ENCODE measurements at regions not wholly inside any gene's neighbourhood (a gene's known extent, or its start where the extent isn't known, plus 50 kb on each side); places are given as distances from the start of the nearest gene placed in this dataset.
A peak's percentile ranks its signal among the peaks of the same experiment; 100 is the strongest.
"Not testable (repeated sequence)": the region's sequence is repeated elsewhere in the genome, so short reads cannot be mapped to it uniquely, and the experiment has no call there.

- peaks cover 24% of the 10 kb centered on the region for H3K9me3 Mint-ChIP-seq
Observed at GRCh38 chr10:47158116-47159071, 141.6 kb upstream of the GDF10 start.

GRCh38 chr10:47159361-47160260 is 140.4 kb upstream of the GDF10 start:
- H3K36me3 Mint-ChIP-seq, result peaks cover 6% of the 10 kb centered on the region
- H3K4me3 Mint-ChIP-seq, result no peak overlapping the region
- H3K27me3 Mint-ChIP-seq, result no peaks in the 10 kb centered on the region
- no peak for DNase-seq
- H3K27ac Mint-ChIP-seq, result no peak overlapping the region
- H3K9me3 Mint-ChIP-seq, result peaks cover 18% of the 10 kb centered on the region
- peaks cover 7% of the 10 kb centered on the region for H3K4me1 Mint-ChIP-seq

More at GRCh38 chr10:47158116-47159071, 141.6 kb upstream of the GDF10 start:
- H3K36me3 Mint-ChIP-seq, result peaks cover 9% of the 10 kb centered on the region
- no peaks in the 10 kb centered on the region for H3K27me3 Mint-ChIP-seq
- peaks cover 5% of the 10 kb centered on the region for H3K4me1 Mint-ChIP-seq
- no peak overlapping the region for H3K27ac Mint-ChIP-seq
- no peak overlapping the region for H3K4me3 Mint-ChIP-seq
- DNase-seq, result no peak

DNA sequence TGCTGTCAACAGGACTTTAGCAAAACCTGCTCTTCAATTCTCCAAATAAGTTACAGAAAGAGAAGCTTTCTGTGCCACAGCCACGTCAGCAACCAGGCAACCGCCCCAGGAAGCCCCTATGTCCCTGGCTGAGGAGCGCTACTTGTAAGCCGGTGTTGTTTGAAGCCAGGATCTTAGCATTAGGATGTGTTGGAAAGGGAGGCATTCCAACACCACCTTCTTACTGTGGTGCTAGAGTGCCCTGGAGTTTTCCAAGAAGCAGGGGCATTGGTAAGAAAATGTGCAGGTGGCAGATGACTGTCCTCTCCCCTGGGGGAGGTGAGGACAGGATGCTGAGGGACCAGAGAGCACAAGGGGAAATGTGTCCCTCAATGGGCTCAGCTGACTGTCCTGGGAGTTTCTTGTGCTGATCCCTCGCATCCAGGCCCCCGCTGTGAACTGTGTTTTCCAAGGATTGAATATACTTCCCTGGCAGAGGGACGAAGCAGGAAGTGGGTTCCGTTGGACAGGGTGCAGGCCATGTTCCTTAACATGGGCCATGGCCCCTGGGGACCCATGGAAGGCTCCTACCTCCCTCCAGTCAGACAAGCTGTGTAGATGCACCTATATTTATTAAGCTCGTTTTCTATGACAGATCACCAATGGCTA is 139.6 kb upstream of the GDF10 start:
- peaks cover 11% of the 10 kb centered on the region for H3K9me3 Mint-ChIP-seq
- no peak for DNase-seq
- no peak overlapping the region for H3K27ac Mint-ChIP-seq
- H3K27me3 Mint-ChIP-seq, result no peaks in the 10 kb centered on the region
- no peak overlapping the region for H3K4me3 Mint-ChIP-seq
- H3K36me3 Mint-ChIP-seq, result peaks cover under 1% of the 10 kb centered on the region
- peaks cover 15% of the 10 kb centered on the region for H3K4me1 Mint-ChIP-seq

- Mint-ChIP-seq H3K36me3 (peaks cover under 1% of the 10 kb centered on the region), H3K27me3 (no peaks in the 10 kb centered on the region), H3K27ac (no peak overlapping the region), H3K4me3 (no peak overlapping the region), H3K9me3 (peaks cover 6% of the 10 kb centered on the region), H3K4me1 (peaks cover 21% of the 10 kb centered on the region)
- no peak for DNase-seq
Observed at GRCh38 chr10:47160967-47161366, 139.0 kb upstream of the GDF10 start.

- peaks cover 8% of the 10 kb centered on the region for H3K9me3 Mint-ChIP-seq
- H3K27ac Mint-ChIP-seq, result no peak overlapping the region
Observed at GRCh38 chr10:47161465-47161864, 138.5 kb upstream of the GDF10 start.

GRCh38 chr10:47164126-47164799 is 135.7 kb upstream of the GDF10 start:
- H3K27me3 Mint-ChIP-seq, result no peaks in the 10 kb centered on the region
- peak overlapping the region; percentile 25 for H3K27ac Mint-ChIP-seq
- H3K9me3 Mint-ChIP-seq, result peaks cover 6% of the 10 kb centered on the region
- H3K4me3 Mint-ChIP-seq, result no peak overlapping the region
- no peak for DNase-seq
- peaks cover 10% of the 10 kb centered on the region for H3K36me3 Mint-ChIP-seq
- peaks cover 45% of the 10 kb centered on the region for H3K4me1 Mint-ChIP-seq

More at GRCh38 chr10:47161465-47161864, 138.5 kb upstream of the GDF10 start:
- DNase-seq, result no peak
- Mint-ChIP-seq H3K27me3 (no peaks in the 10 kb centered on the region), H3K4me3 (no peak overlapping the region), H3K36me3 (peaks cover 6% of the 10 kb centered on the region), H3K4me1 (peaks cover 26% of the 10 kb centered on the region)

- H3K4me3 Mint-ChIP-seq, result no peak overlapping the region
- H3K36me3 Mint-ChIP-seq, result peaks cover 10% of the 10 kb centered on the region
- no peaks in the 10 kb centered on the region for H3K27me3 Mint-ChIP-seq
- peak overlapping the region; percentile 25 for H3K27ac Mint-ChIP-seq
- peaks cover 6% of the 10 kb centered on the region for H3K9me3 Mint-ChIP-seq
- DNase-seq, result no peak
- H3K4me1 Mint-ChIP-seq, result peaks cover 50% of the 10 kb centered on the region
Observed at GRCh38 chr10:47164800-47165128, 135.2 kb upstream of the GDF10 start.

DNA sequence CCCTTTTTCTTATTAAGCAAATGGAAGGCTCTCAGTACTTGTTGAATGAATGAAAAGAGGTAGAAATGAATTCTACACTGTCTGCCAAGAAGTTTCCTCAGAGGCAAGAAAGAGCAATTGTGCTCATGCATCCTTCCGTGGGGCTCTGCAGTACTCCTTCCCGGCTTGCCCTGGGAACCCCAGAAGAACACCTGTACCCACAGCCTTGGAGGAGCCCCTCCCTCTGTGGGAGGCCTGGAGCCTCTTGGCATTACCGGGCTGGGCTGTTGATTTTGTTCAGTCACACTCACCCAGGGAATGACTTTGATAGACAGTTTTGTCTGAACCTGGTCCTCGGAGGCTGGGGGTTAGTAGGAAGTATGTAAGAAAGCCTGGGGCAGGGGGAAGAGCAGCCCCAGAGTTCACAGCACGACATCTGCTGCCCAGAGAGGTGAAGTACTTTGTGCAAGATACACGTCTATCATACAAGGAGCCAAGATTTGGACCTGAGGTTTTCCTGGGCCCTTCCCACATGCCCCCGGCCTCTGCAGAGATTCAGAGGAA is 134.8 kb upstream of the GDF10 start:
- peaks cover 51% of the 10 kb centered on the region for H3K4me1 Mint-ChIP-seq
- no peak for DNase-seq
- peak overlapping the region; percentile 76 for H3K4me3 Mint-ChIP-seq
- H3K9me3 Mint-ChIP-seq, result peaks cover 9% of the 10 kb centered on the region
- no peaks in the 10 kb centered on the region for H3K27me3 Mint-ChIP-seq
- peak overlapping the region; percentile 96 for H3K27ac Mint-ChIP-seq
- H3K36me3 Mint-ChIP-seq, result peaks cover 10% of the 10 kb centered on the region

- H3K27ac Mint-ChIP-seq, result peak overlapping the region; percentile 96
- H3K9me3 Mint-ChIP-seq, result peaks cover 9% of the 10 kb centered on the region
- H3K36me3 Mint-ChIP-seq, result peaks cover 10% of the 10 kb centered on the region
- H3K4me3 Mint-ChIP-seq, result peak overlapping the region; percentile 76
- no peaks in the 10 kb centered on the region for H3K27me3 Mint-ChIP-seq
- peak; percentile 45 for DNase-seq
- peaks cover 51% of the 10 kb centered on the region for H3K4me1 Mint-ChIP-seq
Observed at GRCh38 chr10:47165711-47166404, 134.1 kb upstream of the GDF10 start.

DNA sequence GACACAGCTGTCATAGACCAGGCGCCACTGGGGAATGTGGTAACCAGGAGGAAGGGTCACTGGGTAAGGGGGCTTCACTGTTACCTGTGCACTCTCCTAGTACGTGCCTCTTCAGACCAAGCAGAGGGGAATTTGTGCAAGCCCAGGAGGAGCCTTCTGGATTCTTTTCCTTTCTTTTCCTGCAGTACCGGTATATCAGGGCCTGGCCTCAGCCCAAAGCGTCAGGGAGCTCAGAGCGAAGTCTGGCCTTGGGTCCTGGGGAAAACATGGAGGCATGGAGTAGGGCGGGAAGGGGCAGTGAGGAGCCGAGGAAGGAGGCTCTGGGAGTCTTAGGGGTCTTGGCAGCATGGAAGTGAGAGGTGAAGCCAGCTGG is 133.6 kb upstream of the GDF10 start:
- Mint-ChIP-seq H3K4me3 (no peak overlapping the region), H3K4me1 (peaks cover 48% of the 10 kb centered on the region), H3K27me3 (no peaks in the 10 kb centered on the region), H3K36me3 (peaks cover 10% of the 10 kb centered on the region), H3K9me3 (peaks cover 9% of the 10 kb centered on the region), H3K27ac (peak overlapping the region; percentile 96)
- no peak for DNase-seq

GRCh38 chr10:47166808-47167581 is 133.0 kb upstream of the GDF10 start:
- peak overlapping the region; percentile 96 for H3K27ac Mint-ChIP-seq
- DNase-seq, H3K36me3 Mint-ChIP-seq, H3K9me3 Mint-ChIP-seq, H3K4me3 Mint-ChIP-seq, H3K27me3 Mint-ChIP-seq: not testable (repeated sequence)
- peaks cover 48% of the 10 kb centered on the region for H3K4me1 Mint-ChIP-seq

DNA sequence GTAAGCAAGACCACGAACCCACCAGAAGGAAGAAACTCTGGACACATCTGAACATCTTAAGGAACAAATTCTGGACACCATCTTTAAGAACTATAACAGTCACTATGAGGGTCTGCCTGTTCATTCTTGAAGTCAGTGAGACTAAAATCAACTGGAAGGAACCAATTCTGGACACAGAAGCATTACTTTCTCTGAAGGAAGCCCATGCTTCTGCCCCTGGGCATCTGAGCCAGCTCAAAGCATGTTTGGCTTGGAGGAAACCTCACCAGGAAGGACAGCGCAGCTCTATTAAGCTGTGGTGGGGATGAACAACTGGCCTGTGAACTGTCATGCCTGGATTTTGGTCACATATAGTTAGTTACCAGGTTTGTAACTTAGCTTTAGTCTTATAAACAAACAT is 132.4 kb upstream of the GDF10 start:
- Mint-ChIP-seq H3K4me3 (no peak overlapping the region), H3K27ac (no peak overlapping the region), H3K36me3 (peaks cover 10% of the 10 kb centered on the region), H3K27me3 (no peaks in the 10 kb centered on the region), H3K4me1 (peaks cover 48% of the 10 kb centered on the region), H3K9me3 (peaks cover 9% of the 10 kb centered on the region)
- DNase-seq, result no peak

- H3K27ac Mint-ChIP-seq, result peak overlapping the region; percentile 26
- H3K4me3 Mint-ChIP-seq, result no peak overlapping the region
- peaks cover 10% of the 10 kb centered on the region for H3K36me3 Mint-ChIP-seq
- H3K27me3 Mint-ChIP-seq, result no peaks in the 10 kb centered on the region
- peaks cover 45% of the 10 kb centered on the region for H3K4me1 Mint-ChIP-seq
- peaks cover 9% of the 10 kb centered on the region for H3K9me3 Mint-ChIP-seq
- no peak for DNase-seq
Observed at GRCh38 chr10:47169581-47169980, 130.4 kb upstream of the GDF10 start.

Measured in activated naive CD8-positive, alpha-beta T cell treated with anti-CD3 and anti-CD28 coated beads for 36 hours (primary cell).